Stimulated activated naive CD4-positive, alpha-beta T cell treated with Interleukin-2 at 50 U/mL for 16 hours (primary cell): ENCODE measurements at regions not wholly inside any gene's neighbourhood (a gene's known extent, or its start where the extent isn't known, plus 50 kb on each side); places are given as distances from the start of the nearest gene placed in this dataset.
"Not testable (repeated sequence)": the region's sequence is repeated elsewhere in the genome, so short reads cannot be mapped to it uniquely, and the experiment has no call there.

Source experiments
- DNase-seq: peaks from one replicate; lab custom pipeline; 2025; lab: John Stamatoyannopoulos, UW

DNA sequence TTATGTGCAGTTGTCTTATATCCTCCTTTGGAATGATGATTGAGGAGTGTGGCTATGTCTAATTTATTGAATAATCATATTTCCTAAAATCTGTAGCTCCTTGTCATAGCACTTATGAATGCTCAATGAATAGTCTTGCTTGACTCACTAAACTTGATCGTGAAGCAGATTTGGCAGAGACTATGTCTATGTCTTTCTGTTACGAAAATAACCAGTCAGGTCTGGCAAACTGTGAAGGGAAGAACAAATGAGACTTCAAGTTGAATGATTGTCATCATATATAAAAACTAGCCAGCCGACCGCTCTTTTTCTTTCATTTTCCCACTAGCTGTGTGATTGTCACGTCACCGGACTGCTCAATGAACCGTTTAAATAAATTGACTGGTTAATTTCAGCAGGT is 1303.9 kb upstream of the GJE1 start:
- no peak for DNase-seq

DNA sequence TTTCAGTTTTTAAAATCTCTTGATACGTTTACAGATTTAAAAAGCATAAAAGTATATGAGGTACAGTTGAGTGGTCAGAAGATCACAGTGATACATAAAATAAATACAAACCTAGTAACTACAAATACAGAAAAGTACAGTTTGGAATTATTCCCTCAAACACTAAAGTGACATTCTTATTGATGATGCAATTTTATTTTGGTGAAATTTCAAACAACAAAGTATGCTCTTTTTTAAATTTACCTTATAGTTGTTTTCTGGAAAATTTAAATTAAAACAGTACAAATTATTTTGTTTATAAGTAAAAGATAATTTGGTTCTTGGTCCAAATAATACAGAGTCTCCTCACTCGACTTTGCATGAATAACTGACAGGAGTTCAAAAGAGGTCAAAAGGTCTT is 1305.1 kb upstream of the GJE1 start:
- no peak for DNase-seq

DNA sequence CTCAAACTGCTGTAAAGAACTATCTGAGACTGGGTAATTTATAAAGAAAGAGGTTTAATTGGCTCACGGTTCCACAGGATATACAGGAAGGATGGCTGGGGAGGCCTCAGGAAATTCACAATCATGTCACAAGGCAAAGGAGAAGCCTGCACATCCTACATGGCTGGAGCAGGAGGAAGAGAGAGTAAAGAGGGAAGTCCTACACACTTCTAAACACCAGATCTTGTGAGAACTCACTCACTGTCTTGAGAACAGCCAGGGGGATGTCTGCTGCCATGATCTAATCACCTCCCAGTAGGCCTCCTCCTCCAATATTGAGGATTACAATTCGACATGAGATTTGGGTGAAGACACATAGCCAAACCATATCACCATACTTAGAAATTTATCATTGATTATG is 1307.0 kb upstream of the GJE1 start:
- DNase-seq, result no peak

DNA sequence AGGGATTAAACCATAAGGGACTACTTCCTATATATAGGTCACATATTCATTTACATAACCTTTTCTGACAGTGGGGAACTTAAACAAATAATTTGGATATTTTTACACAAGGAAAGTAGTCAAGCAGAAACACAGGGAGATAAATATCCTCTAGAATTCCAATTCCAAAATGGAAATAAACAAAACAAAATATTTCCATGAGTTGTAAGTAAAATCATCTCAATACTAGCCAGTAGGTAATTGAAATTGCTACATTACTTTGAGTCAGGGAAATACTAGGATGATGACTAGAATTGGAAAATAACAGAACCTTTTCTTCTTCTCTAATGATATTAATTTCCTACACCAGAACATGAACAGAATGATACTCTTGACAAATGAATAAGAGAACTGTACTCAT is 1308.1 kb upstream of the GJE1 start:
- DNase-seq, result no peak

DNA sequence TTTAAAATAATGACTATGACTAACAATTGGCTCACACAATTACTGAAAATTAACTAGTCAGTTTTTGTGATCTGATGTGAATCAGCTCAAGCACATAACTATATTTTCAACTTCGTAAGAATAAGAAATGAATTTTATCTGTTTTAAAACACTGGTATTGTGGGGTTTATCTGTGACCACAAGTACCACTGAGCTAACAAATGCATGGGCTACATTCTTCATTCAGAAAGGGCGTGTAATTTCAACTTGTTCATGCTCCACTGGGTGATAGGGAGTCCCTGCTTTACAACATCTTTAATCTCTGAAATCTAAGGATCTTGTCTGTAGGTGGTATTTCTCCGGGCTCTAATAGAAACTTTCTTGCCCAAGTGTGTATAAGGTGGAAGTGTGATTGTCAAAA is 1311.5 kb upstream of the GJE1 start:
- DNase-seq, result no peak

DNA sequence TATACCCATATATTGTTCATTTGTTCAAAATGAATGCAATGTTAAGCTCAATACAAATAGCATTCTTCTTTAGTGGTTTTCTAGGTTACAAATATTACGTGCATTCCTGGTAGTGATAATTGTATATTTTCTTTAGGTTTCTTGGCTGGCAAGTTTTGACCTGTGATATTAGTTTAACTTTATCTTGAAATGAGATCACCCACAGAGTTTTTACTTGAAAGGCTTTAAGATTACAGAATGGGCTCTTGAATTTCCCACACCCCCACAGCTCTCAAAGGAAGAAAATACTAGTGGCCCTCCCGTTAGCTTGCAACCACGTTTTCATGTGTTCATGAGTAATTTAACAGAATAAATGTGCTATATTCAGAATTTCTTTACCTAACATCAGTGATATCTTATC is 1315.5 kb upstream of the GJE1 start:
- DNase-seq, result no peak

DNA sequence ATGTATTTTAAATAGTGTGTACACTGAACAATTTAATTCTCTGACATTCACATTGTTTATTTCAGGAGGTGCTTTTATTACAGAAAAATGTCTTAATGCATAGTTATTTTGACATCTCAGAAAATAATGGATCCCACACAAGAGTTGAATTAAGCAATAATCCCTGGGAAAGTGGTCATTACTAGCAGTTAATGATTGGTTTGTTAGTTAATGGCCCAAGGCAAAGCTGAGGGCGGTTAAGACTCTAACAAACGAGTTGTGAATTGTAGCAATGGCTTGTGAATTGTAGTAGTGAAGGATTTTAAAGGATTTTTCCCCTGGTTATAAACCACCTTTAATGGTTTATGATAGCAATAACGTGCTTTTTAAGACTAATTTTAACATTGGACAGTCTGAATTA is 1316.0 kb upstream of the GJE1 start:
- no peak for DNase-seq

DNA sequence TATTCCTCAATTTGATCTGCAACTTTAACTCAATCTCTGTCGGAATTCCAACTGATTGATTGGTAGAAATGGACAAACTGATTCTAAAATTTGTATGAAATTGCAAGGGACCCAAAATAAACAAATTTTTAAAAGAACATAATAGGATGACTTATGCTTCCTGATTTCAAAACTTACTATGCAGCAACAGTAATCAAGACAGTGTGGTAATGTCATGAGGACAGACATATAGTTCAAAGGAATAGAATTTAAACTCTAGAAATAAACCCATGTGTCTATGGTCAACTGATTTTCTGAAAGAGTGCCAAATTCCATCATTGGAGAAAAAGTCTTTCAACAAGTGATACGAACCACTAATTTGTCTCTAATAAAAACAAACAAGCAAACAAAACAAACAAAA is 1320.1 kb upstream of the GJE1 start:
- DNase-seq, result no peak

DNA sequence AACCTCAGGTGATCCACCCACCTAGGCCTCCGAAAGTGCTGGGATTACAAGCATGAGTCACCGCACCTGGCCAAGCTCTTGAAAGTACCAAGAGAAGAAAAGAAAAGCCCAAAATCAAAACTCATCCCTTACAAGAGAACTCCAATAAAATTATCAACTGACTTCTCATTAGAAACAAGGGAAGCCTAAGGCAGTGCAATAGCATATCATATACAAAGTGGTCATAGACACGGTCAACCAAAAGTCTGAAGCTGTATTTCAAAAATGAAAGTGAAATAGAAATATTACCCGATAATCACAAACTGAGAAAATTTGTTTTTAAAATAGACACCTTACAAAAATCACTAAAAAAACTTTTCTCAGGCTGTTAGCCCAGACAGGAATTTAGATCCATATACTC is 1321.1 kb upstream of the GJE1 start:
- no peak for DNase-seq

DNA sequence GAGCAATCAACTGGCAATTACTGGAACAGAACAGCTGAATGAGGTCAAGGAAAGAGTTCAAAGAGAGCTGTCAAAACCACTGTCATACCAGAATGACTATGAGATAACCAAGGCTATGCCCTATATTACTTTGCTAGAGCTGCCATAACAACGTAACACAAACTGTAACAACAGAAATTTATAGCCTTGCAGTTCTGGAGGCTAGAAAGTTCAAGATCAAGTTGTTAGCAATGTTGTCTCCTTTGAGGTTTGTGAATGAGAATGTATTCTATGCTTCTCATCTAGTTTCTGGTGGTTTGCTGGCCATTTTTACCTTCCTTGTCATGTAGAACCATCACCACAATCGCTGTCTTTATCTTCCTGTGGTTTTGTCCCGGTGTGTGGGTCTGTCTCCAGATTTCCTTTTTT is 1323.0 kb upstream of the GJE1 start:
- no peak for DNase-seq

DNA sequence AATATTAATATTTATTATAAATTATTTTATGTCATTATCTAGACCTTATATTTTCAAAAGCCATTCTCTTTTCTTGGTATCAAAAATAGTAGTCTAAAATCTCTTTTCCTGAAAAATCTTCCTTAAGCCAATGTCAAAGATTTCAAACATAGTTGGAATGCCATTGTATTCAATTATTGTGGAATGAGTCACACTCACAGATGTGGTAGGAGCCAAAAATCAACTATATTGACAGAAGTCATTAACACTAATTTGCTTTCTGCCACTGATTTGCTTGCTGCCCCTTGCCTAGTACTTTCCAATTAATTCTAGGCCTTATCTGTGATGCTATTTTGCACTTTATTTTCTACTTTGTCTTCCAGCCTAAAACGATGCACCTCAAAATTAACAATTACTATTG is 1326.3 kb upstream of the GJE1 start:
- DNase-seq, result no peak

DNA sequence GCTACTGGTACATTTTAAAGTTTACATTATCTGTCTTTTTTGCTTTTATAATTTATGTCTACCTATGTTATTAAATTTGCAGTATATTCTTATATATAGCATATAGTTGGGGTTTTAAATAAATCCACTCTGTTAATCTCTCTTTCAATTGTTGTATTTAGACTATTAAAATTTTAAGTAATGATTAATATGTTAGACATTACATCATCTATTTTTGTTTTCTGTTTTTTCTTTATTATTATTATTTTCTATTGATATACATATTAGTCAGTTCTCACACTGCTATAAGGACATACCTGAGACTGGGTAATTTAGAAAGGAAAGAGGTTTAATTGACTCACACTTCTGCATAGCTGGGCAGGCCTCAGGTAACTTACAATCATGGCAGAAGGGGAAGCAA is 1338.2 kb upstream of the GJE1 start:
- no peak for DNase-seq

DNA sequence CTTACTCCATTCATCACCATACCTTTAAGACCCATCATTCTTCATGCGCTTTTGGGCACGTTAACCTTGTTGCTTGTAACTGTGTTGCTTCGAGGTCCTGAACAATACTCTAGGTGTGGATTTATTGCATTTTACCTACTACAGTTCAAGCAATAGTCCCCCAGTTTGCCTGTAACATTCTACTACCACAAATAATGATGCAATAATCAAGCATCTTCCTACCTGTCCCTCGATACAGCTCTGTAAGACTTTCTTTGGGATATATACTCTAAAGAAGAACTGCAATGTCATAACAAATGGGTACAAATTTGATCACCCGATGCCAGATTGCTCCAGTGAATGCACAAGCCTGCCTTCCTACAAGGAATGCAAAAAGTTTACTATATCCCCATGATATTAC is 1342.6 kb upstream of the GJE1 start:
- no peak for DNase-seq

DNA sequence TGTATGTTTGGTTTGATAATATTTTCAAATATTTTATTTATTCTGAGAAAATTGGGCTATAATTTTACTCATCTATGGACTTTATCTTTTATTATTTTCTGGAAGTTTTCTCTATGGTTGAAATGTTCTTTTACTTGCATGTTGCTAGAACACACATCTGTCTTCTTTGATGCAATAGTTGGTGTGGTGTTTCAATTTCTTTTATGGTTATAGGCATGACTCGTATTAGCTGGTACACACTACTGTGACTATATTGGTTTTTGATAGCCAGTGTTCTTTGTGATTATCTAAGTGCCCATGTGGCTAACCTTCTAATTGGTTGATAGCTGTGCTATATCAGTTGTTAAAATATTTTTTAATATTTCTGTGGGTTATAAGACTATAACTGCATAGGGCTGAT is 1343.3 kb upstream of the GJE1 start:
- DNase-seq, result no peak

DNA sequence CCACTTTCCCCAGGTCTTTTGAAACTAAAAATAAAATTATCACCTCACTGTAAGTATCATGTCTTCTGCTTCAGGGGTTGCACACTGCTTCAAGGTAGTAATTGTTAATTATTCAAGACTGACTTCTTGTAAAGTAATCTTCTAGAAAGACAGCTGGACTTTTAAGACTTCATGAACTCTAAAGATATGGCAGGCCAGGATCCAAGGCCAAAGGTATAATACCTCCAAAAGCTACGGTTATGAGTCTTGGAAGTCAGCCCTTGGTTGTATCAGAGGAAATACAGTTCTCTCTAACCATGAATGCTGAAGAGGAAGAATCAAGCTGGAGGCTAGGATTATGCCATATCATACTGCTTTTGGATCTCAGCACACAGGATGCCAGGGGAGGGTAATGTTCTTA is 1346.8 kb upstream of the GJE1 start:
- no peak for DNase-seq

DNA sequence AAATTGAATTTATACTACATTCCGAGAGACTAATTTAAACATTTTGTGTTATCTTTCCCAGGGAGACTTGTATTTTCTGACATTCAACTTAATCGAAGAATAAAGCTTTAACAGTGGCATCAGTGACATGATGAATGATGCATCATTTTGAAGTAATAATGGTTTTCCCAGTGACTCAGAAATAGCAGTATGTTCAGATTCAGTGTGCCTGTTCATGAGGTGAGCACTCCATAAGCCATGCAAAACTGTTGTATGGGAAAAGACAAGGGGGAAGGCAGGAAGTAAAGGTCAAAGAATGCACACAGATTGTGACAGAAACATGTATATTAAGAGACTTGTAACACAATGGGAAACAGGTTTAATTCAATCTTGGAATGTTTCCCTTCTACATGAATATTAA is 1348.2 kb upstream of the GJE1 start:
- no peak for DNase-seq

DNA sequence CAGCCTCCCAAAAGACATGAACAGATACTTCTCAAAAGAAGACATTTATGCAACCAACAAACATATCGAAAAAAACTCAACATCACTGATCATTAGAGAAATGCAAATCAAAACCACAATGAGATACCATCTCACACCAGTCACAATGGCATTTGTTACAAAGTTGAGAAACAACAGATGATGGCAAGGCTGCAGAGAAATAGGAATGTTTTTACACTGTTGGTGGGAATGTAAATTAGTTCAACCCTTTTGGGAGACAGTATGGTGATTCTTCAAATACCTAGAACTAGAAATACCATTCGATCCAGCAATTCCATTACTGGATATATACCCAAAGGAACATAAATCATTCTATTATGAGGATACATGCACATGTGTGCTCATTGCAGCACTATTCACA is 1349.2 kb upstream of the GJE1 start:
- DNase-seq, result not testable (repeated sequence)

DNA sequence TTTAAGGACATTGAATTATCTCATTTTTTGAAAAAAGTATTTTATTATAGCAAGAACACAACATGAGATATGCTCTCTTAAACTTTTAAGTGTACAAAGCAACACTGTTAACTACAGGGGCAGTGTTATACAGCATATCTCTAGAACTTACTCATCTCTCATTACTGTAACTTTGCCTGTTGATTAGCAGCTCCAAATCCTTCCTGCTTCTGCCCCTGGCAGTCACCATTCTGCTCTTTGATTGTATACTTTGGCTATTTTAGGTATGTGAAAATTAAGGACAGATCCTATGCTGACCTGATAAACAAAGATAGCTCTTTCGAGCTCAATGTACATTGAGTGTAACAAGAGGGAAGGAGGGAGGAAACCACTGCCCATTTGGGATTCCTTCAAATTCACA is 1349.8 kb upstream of the GJE1 start:
- DNase-seq, result no peak

DNA sequence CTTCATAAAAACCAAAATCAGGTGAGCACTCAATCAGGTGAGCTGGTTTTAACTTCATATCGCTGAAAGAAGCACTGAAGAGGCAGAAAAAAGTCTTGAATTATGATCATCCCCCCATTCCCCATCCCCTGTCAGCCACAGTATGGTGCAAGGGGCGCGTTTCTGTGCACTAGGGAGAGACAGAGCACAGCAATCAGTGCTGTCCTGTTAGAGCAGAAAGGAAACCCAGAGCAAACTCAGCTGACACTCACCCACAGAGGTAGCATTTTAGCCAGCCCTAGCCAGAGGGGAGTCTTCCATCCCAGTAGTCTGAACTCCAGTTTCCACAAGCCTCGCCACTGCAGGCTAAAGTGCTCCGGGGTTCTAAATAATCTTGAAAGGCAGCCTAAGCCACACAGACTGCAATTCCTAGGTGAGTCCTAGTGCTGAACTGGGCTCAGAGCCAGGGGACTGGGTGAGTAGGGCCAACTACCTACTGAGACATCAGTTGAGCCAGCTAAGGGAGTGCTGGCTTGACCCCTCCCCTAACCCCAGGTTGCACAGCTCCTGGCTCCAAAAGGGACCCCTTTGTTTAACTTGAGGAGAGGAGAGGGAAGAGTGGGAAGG is 1352.6 kb upstream of the GJE1 start:
- no peak for DNase-seq

DNA sequence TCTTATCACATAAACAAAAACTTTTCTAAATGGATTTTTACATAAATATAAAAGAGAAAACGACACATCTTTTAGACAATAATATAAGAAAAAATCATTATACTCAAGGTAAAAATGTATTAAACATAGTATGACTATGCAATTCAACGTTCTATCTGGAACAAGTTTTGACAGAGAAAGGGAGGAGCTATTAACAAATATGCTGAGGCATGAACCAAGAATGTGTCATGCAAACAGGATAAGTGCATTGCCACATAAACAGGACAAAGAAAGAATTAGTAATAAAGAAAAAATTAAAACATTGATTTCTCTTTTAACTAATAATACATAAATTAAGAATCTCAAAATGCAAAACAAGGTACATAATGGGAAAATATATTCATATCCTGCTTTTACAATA is 1353.4 kb upstream of the GJE1 start:
- DNase-seq, result no peak

DNA sequence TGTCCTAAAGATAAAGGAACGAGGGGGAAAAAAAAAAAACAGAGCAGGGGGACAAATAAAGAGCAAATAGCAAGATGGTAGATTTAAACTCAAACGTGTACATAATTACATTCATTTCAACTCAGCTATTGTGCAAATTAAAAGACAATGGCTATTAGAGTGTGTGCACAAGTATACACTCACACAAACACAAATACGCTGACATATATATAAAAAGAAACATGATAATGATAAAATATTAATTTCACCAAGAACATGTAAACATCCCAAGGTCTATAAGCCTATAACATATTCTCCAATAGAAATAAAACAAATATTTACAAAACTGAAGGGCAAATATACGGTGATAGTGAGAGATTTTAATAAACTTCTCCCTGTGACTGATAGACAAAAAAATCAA is 1354.9 kb upstream of the GJE1 start:
- DNase-seq, result no peak

DNA sequence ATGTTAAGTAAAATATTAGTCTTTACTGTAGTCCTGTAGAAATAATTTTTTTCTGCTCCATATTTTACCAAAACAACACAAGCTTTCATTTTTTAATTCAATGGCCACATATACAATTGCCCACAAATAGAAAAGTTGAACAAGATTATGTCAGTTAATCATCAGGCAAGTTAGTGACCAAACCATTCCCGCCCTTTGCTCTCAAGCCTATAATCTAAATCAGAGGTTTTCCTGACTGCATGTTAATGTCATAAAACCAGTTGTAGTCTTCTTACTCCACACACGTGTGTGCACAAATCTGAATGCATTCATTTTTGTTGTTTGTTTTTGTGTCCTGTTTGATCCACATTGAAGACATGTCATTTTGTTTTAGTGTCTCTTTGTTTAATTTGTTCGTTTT is 1357.7 kb upstream of the GJE1 start:
- no peak for DNase-seq

DNA sequence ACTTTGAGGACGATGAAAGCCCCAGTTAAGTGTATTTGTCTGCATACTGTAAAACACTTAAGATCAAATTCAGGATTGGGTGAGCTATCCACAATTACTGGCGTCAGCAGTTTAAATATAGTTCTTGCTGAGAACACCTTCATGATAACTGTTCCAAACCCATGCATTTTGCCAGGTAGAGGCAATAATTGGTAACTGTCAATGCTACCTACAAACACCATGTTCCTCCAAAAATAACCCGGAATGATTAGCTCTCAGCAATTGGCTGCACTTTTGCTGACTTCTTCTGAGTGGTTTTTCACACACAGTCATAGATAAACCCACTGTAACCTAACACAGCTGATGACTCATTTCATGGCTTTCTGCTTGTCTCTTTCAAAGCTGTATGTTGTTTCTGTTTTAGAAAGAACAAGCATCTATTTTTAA is 1358.6 kb upstream of the GJE1 start:
- no peak for DNase-seq

DNA sequence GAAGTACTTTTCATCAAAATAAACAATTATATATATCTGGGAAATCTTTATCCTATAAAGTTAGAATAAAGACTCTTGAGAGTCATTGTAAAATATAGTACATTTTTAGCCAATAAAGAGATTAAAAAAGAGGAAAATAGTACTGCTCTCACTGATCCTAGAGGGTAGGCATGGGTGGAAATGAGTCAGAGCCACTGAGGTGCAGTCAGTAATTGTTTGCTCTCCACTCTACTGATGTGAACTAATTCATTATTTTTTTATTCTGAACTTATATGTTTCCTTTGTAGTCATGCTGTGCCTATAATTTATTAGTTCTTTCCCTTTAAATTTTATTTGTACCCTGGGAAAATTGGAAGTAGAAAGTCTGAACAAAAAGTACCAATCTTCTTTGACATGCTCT is 1359.4 kb upstream of the GJE1 start:
- no peak for DNase-seq

DNA sequence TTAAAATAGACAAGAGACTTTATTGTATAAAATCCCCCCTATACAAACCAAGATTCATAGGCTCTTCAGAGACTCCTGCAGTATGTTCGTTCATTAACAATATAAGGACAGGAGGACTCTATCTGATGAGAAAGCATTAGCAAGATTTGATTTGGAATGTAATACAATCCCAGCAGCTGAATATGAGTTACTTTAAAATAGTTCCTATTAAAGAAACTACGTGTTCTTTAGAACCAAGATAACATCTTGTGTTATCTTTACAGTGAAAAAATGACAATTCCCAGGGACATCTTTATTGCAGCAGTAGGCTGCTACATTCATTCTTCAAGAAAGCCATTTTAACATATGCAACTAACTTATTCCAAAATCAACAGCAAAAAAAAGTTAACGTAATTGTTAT is 1360.1 kb upstream of the GJE1 start:
- no peak for DNase-seq
